ENCODE measurements at regions not wholly inside any gene's neighbourhood (a gene's known extent, or its start where the extent isn't known, plus 50 kb on each side); places are given as distances from the start of the nearest gene placed in this dataset.

DNA sequence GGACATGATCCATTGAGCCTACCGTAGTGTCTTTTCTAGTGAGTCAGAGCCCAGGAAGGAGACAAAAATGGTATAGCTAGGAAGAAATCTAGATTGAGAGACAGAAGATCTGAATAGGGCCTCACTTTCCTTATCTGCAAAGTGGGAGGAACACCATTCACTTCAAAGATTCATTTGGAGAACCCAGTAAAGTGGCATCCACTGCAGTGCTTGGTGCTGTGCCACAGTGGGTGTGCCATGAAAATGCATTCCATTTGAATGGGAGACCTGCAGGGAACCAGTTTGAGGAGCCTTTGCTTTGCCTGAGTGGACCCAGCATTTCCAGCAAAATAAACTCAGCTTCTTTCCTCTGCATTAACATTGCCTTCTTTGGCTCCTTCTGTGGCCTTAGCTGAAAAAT lies 470.5 kb upstream of the CADM1 start:
- TF ChIP-seq, protein P1, sequence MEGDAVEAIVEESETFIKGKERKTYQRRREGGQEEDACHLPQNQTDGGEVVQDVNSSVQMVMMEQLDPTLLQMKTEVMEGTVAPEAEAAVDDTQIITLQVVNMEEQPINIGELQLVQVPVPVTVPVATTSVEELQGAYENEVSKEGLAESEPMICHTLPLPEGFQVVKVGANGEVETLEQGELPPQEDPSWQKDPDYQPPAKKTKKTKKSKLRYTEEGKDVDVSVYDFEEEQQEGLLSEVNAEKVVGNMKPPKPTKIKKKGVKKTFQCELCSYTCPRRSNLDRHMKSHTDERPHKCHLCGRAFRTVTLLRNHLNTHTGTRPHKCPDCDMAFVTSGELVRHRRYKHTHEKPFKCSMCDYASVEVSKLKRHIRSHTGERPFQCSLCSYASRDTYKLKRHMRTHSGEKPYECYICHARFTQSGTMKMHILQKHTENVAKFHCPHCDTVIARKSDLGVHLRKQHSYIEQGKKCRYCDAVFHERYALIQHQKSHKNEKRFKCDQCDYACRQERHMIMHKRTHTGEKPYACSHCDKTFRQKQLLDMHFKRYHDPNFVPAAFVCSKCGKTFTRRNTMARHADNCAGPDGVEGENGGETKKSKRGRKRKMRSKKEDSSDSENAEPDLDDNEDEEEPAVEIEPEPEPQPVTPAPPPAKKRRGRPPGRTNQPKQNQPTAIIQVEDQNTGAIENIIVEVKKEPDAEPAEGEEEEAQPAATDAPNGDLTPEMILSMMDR (IDR thresholded peaks at IDR 0.05) = no peak

DNA sequence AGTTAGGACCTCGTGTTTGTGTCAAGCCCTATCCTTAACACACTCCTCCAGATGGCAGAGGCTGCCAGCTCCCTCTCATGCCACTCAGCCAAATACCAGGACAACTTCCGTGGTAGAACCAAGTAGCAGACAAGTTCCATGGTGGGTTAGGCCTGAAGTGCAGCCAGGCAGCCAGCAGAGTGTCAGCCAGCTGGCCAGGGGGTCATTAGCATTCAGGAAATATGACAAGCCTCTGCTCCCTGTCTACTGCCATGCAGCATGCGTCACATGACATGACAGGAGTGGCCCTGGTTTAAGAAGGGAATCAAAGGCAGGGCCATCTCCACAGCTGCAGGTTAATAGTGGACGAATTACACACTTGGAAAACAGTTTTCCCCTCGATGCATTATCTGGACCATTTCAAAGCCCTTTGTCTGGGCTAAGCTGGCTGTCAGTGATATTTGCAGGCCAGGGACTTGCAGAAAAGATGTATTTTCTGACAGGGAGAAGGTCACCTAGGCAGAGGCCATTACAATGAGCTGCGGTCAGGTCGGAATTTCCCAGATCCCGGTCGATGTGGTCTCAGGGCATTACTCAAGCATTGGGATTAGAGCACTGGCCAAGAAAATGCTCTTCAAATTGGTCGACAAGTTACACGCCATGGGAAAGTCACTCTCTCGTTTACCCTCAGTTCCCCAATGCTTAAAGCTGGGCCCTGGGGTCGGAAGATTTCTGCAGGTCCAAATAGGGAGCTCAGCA lies 461.7 kb upstream of the CADM1 start:
- TF ChIP-seq, protein P1 (IDR thresholded peaks at IDR 0.05) = no peak

DNA sequence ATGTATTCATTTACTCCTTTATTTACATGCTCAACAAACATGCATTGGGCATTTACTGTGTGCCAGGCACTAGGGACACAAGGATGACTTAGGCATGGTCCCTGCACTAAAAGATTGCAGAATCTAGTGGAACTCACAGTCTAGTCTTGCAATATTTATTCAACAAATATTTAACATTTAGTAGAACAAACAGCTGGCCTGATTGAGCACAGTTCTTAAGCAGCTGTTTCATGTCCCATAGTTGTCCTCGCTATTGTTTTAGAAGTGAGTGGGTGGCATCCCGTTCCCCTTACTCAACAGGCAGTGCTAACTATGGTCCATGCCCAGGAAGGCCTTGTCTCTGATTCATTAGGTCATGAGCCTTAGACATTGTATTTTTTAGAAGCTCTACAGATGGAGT lies 459.9 kb upstream of the CADM1 start:
- TF ChIP-seq, protein P1 (IDR thresholded peaks at IDR 0.05) = no peak

DNA sequence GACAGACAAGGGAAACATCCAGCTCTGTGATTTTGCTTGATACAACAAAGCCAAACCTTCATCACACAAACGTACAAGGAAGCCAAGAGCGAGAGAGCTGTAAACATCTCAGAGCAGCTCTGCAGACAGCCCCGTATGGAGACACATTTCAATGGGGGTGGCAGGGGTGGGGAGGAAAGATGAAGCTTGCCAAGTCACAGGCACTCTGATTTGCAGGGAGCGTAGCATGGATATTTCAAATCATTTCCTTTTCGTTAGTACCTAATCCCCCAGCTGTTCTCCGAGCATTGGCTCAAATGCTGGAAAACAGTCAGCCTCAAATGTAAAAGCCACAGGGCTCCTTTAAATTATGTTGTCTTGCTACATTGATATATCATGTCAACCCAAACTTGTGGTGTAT lies 458.9 kb upstream of the CADM1 start:
- TF ChIP-seq, protein P1 (IDR thresholded peaks at IDR 0.05) = no peak

DNA sequence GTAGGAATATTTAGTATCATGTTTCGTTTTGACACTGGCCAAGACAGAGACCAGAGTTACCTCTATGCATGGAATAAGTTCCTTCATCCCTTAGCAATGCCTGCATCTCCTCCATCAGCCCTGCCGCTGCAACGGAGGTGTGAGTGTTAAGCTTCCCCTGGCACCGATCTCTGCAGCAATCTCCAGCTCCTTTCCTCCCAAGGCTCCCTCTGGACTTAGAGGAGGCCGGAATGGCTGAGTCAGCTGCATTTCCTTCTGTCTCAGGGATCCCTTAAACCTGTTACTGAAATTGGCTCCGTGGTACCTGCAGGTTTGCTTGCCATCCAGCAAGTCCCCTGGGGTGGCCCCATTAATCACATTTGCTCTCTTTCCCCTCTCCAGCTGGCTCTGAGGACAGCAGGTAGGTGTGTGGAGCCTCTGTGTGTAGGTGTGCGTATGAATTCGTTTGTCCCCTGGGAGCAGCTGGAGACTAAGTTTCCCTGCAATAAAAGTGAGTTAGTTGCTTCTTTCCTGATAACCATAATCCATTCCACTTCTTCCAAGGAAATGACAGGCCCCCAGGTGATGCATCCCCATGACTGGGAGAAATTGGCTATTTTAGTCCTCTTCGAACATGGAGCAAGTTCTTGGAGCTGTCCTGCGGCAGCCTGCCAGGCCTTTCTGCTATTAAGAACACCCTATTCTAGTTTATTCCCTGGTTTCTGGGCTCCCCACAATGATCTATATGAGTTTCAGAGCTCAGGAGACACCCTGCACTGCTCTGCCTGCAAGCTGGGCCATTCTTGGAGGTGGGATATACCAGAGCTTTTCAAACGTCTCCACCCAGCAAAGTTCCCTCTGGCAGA lies 457.2 kb upstream of the CADM1 start:
- TF ChIP-seq, protein P1 (IDR thresholded peaks at IDR 0.05) = no peak

DNA sequence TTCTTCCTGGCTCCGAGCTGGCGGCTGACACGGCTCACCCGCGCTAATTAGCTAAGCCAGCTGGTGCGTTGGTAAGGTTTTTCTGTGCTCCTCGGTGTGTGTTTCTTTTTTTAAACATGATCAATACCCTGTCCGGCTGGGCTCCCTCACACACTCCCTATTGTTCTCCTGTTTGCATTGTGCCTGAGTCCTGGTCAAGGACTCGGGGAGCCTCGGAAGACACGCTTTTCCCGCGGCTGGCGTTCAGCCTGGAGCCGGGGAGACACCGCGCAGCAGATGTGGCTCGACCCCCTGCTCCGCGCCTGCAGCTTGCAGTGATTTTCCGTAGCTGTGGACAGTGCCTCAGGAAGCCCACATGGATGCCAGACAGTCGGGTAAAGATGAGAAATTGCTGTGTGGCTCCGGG lies 454.9 kb upstream of the CADM1 start:
- TF ChIP-seq, protein P1 (IDR thresholded peaks at IDR 0.05) = no peak

DNA sequence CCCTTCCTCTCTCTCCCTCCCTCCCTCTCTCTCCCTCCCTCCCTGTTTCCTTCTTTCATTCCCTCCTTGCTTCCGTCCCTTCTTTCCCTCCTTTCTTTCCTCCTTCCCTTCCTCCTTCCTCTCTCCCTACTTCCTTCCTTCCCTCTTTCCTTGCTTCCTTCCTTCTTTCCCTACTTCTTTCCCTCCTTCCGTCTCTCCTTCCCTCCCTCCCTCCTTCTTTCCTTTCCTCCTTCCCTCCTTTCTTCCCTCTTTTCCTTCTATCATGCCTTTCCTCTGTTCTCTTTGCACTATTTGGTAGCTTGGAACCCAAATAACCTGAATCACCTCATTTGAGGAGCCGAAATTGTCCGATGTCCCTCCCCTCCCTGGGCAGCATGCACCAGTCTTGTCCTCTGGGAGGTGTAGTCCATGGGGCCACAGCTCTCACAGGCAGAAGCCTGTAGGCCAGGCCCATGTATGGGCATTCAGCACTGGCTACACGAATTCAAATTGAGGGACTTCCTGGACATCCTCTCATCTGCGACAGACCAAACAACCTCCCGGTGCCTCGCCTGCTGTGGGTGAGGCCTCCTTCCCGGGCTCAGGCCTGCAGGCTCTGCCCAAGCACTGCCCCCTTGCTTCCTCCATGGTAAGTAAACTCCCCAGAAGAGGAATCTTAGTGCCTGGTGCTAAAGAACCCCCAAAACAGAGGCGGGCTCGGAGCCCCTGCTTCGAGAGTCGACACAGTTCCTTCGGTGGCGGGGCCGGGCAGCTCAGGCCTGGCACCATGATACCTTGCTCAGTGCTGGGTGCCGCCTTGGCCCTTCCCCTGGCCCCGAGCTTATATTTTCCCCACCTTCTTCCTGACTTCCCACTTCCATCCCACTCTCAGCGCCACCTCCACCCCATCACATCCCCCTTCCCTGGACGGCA lies 454.1 kb upstream of the CADM1 start:
- TF ChIP-seq, protein P1 (IDR thresholded peaks at IDR 0.05) = no peak

All from LNCAP (cell line).